PC-3 (cell line): ENCODE measurements at regions not wholly inside any gene's neighbourhood (a gene's known extent, or its start where the extent isn't known, plus 50 kb on each side); places are given as distances from the start of the nearest gene placed in this dataset.

Experiments
- EZH2 ChIP-seq: fragments of 300-600 bp; sonication (generic); IDR thresholded peaks from one replicate; pipeline ENCODE4 v1.6.1; 2017; ENCODE audit warnings: antibody characterized with exemption, mild to moderate bottlenecking, low read length; ENCODE audit not compliant: unreplicated experiment
- TF ChIP-seq, protein P1 (sequence below): fragments of 300-600 bp; sonication (generic); conservative IDR thresholded peaks from 2 replicates; pipeline ENCODE4 v1.5.1; 2017; ENCODE audit warnings: antibody characterized with exemption, low read depth, mild to moderate bottlenecking, low read length

DNA sequence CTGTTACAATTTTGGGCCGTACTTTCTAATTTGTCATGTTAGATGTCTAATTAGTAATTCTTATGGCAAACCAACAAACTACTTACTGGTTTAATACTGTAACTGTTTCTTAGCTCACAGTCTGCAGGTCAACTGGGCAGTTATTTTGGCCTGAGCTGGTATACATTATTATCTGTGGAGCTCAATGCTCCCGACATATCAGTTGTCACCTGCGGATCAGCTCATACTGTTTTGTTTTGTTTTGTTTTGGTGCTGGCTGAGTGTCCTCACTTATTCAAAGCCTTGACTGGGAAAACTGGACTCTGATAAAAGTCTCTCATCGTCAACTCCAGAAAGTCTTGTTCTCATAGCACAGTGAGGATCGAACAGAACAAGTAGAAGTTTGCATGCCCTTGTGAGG lies 1060.6 kb upstream of the CDH8 start:
- no peak for TF ChIP-seq EZH2
- TF ChIP-seq, protein P1, sequence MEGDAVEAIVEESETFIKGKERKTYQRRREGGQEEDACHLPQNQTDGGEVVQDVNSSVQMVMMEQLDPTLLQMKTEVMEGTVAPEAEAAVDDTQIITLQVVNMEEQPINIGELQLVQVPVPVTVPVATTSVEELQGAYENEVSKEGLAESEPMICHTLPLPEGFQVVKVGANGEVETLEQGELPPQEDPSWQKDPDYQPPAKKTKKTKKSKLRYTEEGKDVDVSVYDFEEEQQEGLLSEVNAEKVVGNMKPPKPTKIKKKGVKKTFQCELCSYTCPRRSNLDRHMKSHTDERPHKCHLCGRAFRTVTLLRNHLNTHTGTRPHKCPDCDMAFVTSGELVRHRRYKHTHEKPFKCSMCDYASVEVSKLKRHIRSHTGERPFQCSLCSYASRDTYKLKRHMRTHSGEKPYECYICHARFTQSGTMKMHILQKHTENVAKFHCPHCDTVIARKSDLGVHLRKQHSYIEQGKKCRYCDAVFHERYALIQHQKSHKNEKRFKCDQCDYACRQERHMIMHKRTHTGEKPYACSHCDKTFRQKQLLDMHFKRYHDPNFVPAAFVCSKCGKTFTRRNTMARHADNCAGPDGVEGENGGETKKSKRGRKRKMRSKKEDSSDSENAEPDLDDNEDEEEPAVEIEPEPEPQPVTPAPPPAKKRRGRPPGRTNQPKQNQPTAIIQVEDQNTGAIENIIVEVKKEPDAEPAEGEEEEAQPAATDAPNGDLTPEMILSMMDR: no peak
